Posterior vena cava (tissue), 2 donors: ENCODE measurements at regions not wholly inside any gene's neighbourhood (a gene's known extent, or its start where the extent isn't known, plus 50 kb on each side); places are given as distances from the start of the nearest gene placed in this dataset.
"Not testable (repeated sequence)": the region's sequence is repeated elsewhere in the genome, so short reads cannot be mapped to it uniquely, and the experiment has no call there.

ENCODE experiments used
- DNase-seq: peaks from one replicate; pipeline ENCODE4 v3.0.0-alpha.2; 2020; ENCODE audit warnings: low spot score
- intact Hi-C, 2 donors: fragments of 100-400 bp; cut with DNase I; formaldehyde crosslinking; loops; one replicate each; pipeline versions ENCODE4 v1.14.1 to v1.14.2; 2022 to 2023
- donor health status: DM: yes; HTN: yes; CAD: no.
- donor health status: DM: yes; HTN: yes; CAD: no.

DNA sequence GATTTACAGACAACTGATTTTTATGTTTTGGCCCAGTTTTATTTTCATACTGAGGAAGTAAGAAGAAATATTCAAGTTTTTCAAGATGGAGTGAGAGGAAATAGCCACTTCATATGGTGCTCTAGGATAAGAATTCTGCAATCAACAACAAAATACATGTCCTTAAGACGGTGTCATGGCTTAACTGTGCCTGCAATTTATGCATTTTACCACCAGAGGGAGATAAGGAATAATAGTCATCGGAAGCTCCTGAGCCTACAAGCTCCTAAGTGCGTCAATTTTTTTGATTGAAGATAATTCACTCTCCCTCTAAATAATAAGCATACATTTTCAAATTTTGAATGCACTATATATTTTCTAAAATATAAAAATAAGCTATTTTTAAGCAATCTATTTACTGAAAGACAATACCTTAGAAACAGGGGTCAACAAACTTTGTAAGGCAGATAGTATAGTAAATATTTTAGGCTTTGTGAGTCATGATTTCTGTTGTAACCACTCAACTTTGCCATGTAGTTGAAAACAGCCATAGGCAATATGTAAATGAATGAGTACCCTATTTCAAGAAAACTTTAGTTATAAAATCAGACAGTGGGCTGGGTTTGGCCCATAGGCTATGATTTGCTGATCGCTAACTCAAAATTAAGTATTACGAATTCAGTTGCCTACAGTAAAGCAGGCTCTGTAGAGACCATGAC lies 230.9 kb upstream of the DTNBP1 start:
- intact Hi-C loops: loop anchor here in 1 of 2 donors (5.0 kb wide), 1 partner anchor 499 kb away; no protein-coding TSS in a partner anchor
- no peak for DNase-seq

DNA sequence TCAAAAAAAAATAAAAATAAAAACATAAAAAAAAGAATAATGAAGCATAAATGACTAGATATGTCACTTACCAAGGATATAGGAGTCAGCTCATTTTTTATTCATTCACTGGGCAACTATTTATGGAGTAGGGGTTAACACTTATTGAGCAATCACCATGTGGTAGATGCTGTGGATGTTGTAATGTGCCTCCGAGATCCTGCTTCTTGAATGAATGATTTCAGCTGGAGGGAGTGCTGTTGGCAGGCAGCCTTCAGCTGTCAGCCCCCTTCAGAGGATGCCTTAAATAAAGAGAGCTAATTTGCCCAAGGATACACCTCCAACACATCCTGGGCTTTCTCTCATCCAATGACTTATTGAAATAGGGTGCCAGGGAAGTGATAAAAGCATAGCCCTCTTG lies 229.5 kb upstream of the DTNBP1 start:
- intact Hi-C loops: loop anchor here in 1 of 2 donors (5.0 kb wide), 1 partner anchor 500 kb away; no protein-coding TSS in a partner anchor
- DNase-seq: no peak

DNA sequence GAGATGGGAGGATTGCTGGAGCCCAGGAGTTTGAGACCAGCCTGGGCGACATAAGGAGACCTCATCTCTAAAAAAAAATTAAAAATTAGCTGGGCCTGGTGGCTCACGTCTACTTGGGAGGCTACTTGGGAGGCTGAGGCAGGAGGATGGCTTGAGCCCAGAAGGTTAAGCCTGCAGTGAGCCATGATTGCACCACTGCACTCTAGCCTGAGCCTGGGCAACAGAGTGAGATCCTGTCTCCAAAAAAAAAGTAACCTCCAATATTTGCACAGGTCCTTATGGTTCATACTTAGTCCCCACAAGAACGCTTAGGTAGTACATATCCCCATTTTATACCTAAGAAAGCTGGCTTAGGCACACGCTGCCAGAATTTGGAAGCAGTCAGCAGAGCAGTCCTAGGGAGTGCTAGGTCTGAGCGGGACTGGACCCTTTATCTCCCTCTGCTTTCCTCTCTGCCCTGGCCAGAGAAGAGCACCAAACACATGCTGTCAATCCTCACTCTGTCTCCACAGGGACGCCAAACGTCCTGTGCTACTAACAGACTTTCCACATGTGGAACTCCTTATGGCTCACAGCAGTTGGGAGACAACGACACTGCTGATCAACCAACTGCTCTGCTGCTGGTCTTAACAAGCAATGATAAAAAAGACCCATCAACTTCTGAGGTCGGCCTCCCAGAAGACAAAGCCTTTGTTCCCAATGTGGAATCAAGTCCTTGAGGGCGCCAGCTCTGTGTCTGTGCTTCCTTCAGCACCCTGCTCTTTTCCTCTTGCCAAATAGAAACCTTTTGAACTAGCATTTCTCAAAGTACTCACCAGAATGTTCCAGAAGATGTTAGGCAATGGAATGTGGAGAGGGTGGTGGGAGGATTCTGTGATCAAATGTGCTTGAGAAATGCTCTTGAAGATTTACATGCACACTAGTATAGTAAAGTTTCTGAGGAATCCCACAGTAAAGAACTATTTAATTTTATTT lies 226.3 kb upstream of the DTNBP1 start:
- no peak for DNase-seq
- intact Hi-C loops: no loop called here

DNA sequence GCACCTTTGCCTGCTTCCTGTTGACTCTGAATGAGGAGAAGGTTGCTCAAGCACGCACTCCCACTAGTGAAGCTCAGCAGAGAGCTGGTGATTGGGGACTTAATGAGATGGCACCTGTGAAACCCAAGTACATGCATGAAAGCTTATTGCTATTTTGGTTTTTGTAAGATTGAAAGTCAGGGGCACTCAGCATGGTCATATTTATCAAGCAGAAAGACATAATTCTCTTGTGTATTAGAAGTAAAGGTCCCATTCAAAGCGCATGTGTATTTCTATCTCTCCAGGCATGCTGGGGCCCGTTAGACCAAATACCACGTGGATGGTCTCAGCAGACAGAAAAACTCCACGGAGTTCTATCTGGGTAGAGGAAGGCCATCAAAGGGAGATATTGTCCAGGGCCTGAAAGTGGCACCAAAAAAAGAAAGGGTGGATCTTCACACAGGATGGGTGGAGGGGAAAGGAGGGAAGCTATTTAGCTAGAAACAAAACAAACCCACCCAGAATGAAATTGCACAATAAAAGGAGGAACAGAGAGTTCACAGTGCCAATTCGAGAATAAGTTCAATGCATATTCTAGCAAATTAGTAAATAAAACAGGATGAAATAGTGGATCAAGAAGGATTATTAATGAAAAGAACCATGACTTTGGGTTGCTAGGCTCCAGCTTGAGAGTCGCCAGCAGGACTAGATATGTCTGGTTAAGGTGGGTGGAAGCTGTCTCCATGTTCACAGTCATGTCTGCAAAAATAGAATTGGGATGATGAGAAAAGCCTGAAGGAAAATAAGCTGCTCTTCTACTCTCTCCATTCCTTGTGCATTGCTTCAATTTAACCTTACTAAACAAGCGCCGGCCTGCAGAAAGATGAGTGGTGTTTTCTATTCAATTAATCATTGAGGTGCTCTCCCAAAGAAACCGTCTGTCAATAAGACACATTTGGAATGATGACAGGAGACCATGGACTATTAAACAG lies 224.9 kb upstream of the DTNBP1 start:
- DNase-seq: no peak
- intact Hi-C loops: no loop called here

DNA sequence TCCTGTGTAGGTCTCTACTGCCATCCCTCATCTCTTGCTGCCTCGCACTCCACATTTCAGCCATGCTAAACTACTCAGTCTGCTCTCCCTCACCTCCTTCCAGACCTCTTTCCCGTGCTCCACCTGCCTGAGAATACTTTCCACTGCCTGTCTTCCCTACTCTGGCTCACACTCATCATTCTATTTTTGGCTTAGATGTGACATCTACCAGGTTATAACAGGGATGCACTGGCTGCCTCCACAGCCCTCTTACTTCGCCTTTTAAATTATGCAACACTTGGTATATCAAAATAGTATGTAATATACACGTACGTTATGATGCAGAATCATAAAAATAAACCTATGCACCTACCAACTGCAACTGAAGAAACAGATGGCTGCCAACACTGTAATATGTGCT lies 222.8 kb upstream of the DTNBP1 start:
- intact Hi-C loops: no loop called here
- no peak for DNase-seq

DNA sequence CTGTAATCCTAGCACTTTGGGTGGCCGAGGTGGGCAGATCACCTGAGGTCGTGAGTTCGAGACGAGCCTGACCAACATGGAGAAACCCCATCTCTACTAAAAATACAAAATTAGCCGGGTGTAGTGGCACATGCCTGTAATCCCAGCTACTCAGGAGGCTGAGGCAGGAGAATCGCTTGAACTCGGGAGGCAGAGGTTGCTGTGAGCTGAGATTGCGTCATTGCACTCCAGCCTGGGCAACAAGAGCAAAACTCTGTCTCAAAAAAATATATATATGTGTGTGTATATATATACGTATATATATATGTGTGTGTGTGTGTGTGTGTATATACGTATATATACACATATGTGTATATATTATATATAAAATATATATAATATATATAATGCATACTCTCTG lies 220.8 kb upstream of the DTNBP1 start:
- intact Hi-C loops: not testable (repeated sequence)

DNA sequence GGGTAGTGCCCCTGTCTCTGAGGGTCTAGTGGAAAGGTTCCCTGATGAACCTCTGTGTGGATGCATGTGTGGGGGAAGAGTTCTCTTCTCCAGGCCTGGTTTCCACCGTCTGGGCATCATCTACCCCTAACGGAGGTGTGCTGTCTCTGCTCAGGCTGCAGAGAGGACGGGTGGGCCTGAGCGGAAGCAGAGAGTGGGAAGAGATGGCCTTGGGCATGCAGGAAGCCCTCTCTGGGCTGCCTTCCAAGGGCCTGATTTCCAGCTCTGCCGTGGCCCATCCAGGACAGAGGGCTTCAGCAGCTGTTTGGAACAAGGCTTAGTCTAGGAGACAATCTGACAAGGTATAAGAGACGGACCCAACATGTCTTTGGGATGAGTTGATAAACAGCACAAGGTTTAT lies 220.1 kb upstream of the DTNBP1 start:
- no peak for DNase-seq
- intact Hi-C loops: no loop called here

More for the DNA sequence above, 220.8 kb upstream of the DTNBP1 start:
- not testable (repeated sequence) for DNase-seq

DNA sequence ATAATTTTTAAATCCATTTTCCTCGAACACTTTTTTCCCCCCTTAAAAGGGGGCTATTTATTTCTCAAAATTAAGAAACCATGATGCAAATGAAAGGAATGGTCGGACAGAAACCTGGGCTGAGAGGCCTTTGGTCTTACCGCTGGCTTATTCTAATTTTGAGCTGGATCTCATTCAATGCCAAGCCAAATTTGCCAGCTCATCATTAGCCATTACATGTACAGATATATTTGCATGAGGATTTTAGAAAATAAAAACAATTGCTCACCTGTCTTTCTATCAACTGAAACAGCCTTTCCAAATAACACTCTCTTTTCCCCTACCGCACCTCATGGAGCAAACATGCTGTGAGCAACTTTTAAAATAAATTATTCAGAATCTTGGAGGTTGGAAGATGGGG lies 219.5 kb upstream of the DTNBP1 start:
- intact Hi-C loops: no loop called here
- DNase-seq: no peak

DNA sequence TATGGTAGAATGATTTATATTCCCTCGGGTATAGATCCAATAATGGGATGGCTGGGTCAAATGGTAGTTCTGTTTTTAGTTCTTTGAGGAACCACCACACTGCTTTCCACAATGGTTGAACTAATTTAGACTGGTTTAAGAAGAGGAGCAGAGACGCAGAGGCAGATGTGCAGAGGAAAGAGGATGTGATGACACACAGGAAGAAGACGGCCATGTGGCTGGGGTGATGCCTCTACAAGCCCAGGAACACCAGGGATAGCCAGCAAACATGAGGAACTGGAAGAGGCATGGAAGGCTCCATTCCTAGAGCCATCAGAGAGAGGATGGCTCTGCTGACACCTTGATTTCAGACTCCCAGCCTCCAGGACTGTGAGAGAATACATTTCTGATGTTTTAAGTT lies 218.3 kb upstream of the DTNBP1 start:
- intact Hi-C loops: no loop called here
- DNase-seq: no peak

DNA sequence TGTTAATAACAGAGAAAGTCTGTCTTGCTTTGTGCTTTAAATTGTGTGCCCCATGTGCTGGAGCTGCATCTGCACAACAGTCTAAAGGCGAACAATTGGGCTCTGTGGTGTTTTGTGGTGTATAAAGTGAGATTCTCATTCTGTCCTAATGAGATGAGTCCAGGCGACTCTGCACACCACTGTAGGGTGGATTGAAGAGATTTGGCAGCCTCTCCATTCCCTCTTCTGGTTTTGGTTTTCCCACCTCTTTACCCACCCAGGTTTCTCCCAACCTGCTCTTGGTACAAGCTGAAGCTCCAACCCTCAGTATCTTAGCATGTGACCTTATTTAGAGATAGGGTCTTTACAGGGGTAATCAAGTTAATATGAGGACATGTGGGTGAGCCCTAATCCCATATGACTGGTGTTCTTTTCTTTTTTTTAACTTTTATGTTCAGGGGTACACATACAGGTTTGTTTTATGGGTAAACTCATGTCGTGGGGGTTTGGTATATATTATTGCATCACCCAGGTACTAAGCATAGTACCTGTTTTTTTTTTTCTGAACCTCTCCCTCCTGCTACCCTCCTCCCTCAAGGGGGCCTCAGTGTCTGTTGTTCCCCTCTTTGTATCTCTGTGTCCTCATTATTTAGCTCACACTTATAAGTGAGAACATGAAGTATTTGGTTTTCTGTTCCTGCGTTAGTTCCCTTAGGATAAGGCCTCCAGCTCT lies 217.6 kb upstream of the DTNBP1 start:
- intact Hi-C loops: no loop called here

DNA sequence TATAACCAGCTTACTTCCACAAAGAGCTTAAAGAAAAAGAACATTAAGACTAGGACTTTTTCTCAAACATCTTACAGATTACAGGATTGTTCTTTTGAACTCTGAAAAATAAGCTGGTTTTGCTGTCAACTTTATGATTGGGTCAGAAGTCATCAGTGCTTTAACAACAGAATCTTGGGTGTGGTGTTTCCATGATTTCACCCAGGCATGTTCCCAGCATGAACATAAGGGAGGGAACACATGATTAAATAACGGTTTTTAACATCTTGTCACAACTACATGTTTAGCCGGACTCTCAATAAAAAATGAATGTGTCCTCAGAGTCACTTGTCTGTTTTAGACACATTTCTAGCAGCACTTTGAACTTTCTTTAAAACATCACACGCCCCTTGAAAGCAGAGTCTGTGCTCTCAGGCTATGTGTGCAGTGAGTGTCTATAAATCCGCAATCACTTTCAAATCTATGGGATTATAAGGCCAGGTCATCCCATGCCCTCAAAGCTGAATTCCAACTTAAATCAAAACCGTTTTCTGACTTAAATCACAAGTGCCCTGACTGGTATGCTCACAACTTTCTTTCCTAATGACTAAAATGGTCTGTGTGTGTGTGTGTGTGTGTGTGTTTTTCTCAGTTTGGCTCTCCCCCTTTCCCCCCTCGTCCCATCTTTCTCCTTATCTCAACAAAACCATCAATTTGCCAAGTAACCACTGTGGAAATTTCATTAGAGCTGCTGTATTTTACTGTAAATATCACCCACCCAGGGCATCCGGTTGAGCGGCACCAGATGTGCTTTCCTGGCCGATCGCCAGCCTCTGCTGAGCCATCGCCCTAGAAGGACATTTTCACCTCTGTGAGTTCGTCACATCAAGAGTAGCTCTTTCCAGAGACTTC lies 216.8 kb upstream of the DTNBP1 start:
- intact Hi-C loops: no loop called here
- peak; percentile 92 for DNase-seq

More for the DNA sequence above, 217.6 kb upstream of the DTNBP1 start:
- DNase-seq: no peak

DNA sequence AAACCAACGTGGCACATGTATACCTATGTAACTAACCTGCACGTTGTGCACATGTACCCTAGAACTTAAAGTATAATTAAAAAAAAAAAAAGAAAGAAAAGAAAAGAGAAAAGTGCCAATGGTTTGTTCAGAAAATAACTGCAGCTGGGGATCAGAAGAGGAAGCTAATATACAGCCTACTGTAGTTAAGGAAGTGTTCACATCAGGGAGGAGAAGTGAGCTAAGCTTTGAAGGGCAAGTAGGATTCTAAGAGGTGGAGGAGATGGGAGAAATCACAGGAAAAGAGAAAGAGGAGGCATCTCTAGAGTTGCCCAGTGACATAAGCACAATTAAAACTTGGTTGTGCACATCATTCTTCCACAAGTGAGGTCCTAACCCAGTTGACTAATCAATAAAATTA lies 214.4 kb upstream of the DTNBP1 start:
- no peak for DNase-seq
- intact Hi-C loops: no loop called here

DNA sequence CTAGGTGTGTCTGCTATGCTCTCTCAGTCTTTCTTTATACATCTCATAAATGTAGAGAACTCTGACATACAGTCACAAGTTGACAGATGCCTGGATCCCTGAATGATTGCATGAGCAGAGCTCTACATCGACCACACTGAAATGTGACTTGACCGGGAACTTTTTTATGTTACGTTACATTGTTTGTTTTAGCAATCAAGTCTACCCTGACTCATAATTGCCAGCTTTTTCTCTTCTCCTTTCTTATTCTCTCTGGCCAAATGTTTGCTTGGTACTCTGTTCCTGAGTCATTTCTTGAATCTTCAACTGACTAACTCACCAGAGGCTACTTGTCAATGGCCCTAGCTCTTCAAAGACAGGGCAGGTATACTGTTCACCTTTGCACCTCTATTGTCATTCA lies 213.6 kb upstream of the DTNBP1 start:
- intact Hi-C loops: no loop called here
- no peak for DNase-seq

DNA sequence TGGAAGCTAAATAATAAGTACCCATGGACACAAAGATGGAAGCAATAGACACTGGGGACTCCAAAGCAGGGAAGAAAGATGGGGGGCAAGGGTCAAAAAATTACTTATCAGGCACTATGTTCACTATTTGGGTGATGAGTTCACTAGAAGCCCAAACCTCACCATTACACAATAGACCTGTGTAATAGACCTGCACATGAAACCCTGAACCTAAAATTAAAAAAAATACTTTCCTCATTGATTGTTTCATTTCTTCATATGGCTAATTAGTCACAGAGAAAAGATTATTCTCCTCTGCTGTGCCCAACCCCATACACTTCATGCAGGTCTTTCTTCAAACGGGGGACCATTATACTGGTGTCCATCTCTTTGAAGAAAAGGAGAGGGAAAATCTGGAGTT lies 213.0 kb upstream of the DTNBP1 start:
- DNase-seq: no peak
- intact Hi-C loops: no loop called here

DNA sequence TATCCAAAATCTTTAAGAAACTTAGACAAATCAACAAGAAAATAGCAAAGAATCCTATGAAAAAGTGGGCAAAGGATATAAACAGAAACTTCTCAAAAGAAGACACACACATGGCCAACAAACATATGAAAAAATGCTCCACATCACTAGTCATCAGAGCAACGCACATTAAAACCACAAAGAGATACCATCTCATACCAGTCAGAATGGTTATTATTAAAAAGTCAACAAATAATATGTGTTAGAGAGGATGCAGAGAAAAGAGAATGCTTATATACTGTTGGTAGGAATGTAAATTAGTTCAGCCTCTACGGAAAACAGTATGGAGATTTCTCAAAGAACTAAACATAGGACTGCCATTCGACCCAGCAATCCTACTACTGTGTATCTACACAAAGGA lies 212.0 kb upstream of the DTNBP1 start:
- intact Hi-C loops: no loop called here
- DNase-seq: no peak

DNA sequence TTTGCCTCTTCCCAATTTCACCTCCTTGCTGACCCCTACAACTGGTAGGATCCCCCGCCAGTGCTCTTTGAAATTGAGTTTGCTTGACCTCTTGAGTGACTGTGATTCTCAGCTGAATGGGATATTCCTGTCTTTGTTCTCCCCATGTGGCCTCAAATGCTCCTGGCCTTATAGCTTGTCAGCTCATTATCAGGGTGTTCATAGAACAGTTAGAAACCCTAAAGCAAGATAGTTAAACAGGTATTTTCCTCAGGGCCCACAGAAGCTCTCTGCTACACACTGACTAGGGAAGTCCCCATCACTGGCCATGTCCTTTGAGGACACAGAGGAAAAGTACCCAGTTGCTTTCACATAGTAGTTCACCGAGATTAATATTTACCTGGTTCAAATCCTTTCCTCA lies 211.5 kb upstream of the DTNBP1 start:
- DNase-seq: no peak
- intact Hi-C loops: no loop called here

DNA sequence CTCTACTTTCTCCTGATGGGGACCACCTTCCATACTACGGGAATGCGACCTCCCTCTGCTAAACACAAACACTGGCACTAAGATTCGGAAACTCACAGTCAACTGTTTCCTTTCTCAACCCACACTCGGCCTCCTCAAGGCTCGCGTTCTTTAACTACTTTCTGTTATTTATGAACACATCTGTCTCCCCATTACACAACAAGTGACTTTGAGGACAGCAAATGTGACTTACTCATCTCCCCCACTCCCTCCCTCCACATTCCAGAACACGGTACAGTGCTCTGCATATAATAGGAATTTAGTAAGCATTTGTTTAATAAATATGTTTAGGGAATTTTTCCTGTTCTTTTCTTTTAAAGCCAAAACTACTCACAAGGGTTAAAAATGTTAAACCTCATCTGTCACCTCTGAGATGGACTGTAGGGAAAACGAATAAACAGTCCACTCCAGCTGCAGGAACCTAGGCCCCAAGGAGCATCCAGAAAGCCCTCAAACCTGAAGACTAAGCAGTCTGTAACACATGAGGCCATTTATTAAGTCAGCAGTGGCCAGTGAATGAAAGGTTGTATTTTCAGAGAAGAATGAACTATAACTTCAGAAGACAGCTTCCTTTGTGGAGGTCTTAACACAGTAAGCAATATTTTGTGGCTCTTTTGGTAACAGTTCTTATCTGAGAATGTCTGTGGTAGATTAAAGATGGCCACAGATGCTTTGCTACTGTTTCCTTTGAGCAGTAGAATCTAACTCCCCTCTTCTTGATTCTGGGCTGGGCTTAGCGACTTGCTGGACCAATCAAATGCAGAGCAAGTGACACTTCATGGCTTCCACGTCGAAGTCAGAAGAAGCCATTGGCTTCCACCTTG lies 209.6 kb upstream of the DTNBP1 start:
- no peak for DNase-seq
- intact Hi-C loops: no loop called here
